COLO668 (cell line): ENCODE measurements at regions not wholly inside any gene's neighbourhood (a gene's known extent, or its start where the extent isn't known, plus 50 kb on each side); places are given as distances from the start of the nearest gene placed in this dataset.

Source experiments
- DNase-seq: peaks from one replicate; lab custom pipeline; 2025; ENCODE audit not compliant: unreplicated experiment; lab: John Stamatoyannopoulos, UW

DNA sequence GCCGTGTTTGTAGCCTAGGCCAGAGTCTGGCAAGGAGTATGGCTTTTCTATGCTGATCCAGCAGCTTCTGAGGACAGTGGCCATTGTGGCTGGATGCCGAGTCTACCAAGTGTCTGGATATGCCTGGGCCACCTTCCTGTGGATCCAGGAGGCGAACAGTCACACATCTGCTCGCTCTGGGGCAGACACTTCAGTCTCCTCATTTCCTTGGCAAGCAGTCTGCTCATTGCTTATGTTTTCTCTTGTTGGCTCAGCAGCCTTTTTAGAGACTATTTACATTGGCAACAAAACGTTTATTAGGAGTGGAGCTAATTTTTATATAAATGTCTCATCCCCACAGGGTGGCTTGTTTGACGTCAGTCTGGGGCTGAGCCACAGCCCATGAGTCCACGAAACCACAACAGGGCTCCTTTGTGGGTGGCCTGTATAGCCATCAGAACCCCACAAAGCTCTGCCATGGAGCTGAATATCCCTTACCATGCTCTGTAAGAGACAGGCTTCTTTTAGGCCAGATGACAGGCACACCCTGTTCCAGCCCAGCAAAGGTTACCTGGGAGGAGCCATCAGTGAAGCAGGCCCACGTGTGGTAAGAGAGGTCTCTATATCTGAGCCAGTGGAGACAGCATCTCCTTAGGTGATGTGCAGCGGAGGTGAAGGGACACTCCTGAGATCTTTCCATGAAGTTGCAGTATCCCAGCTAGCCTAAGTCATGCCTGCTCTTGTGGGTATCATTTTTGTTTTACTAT is 221.7 kb downstream of the DIRAS2 start:
- DNase-seq: no peak

DNA sequence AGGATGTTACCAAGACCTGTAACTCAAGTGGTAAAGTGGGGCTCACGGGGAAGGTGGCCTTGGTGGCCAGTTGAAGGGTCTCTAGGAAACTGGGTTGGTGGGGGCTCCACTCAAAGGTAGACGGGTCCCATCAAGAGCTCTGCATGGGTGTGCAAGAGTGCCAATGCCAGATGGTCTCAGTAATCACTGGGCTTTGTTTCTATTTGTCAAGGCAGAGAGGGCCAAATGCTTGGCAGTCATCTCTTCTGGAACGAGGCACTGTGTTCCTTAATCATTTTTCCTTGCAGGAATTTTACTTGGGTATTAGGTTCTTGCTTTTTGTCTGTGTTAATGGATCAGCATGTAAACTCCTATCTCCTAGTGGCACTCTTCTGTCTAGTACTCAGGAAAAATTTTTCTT is 220.8 kb downstream of the DIRAS2 start:
- DNase-seq: no peak

DNA sequence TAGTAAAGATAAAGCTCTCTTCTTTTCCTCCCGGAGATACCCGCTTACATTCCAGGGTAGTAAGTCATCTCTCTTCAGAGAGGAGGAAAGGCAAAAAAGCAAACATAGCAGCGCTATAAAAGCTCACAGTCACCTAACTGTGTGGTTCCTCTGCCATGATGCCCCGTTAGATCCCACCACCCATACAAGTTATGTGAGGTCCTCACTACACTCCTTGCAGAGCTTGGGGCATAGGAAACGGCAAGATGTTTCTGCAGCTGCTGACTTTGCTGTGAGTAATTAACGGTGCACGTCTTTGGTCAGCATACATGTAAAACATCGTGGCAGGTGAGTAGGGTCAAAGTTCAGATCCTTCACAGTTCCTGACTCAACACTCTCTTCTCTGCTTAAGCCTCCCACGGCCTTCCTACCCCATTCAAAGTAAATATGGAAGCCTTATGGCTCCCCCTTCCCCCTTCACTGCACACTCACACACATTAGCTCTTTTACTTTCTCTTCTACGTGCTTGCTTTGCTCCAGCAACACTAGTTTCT is 218.9 kb downstream of the DIRAS2 start:
- no peak for DNase-seq

DNA sequence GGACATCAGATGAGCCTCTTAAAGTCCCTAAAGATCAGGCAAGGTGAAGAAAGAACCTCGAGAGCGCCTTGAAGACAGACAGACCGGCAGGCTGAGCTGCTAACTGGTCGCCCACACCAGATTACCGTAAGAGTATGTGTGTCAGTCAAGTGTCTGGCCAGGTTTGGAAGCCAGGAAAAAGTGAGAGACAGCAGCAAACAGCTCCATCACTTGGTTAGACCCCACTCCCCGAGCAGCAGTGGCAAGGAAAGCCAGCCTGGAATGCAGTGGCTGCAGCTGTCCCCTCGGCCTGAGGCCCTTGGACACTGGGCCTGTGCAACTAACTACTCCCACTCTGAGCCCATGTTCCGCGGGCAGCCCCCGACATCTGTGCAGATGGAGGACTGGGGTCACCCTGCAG is 214.1 kb downstream of the DIRAS2 start:
- DNase-seq: no peak

DNA sequence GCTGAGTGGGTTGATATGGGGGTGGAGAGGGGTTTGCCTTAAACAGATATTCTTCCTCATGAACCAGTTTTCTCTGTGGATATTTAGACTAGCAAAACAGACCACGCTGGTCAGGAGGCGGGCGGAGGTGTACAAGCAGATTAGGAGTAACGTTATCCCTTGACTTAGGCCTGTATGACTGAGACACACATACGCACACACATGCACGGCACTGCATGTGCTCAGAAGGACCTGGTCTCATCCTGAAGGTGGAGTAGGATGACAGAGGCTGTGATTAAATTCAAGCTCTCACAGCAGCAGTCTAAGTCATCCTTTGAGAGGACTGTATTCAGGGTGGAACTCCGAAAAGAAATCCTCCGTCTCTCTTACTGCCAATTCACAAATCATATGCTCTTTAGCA is 209.7 kb downstream of the DIRAS2 start:
- DNase-seq: no peak

DNA sequence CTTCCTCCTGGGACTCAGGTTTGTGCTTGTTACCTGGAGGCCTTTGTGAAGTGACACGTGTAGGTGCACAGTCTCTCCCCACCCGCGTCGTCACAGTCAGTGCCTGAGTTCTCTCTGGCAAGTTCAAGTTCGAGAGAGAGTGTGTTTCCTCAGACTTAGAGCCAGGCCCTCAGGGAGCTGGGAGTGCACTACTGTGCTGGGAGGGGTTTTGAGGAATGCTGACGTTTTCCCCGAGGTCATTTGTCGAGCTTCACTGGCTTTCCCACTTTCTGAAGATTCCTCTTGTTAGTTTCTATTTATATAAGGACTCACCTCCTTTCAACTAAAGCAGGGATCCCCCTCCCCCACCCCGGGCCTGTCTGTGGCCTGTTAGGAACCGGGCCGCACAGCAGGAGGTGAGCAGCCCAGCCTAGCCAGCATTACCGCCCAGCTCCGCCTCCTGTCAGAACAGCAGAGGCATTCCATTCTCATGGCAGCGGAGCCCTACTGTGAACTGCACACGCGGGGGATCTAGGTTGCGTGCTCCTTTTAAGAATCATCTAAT is 209.2 kb downstream of the DIRAS2 start:
- DNase-seq: no peak

DNA sequence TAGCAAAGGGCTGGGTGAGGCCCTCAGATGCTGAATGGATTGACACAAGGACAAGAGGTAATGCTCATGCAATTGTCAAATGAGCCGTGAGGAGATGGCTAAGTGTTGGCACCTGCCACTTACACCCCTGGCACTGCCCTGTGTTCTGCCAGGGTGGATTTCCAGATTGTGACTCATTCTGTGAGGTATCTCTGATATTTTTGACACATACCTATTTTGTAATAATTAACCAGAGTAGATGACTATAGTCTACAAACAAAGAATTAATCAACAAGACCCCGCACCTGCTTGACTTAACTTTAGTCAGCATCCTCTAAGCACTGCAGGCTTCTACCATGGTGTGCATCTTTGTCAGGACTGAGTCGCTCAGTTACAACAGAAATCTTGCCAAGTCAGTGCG is 200.8 kb downstream of the DIRAS2 start:
- peak; percentile 59 for DNase-seq

DNA sequence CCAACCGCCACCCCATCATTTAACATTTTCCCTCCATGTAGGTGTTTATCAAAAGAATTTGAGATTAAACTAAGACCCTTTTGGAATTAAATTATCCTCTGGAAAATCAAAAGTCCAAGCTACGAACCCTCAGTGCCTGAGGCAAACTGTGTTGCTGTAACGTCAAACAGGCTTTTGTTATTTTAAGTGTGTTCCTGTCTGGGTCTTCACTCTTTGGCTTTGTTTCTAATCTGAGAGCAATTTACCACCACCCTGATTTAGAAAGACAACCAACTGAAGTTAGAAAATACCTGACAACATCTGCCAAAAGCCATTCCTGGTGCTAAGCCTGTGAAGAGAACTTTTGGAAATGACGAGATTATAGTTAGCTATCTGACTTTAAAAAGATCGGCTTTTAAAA is 199.9 kb downstream of the DIRAS2 start:
- no peak for DNase-seq

DNA sequence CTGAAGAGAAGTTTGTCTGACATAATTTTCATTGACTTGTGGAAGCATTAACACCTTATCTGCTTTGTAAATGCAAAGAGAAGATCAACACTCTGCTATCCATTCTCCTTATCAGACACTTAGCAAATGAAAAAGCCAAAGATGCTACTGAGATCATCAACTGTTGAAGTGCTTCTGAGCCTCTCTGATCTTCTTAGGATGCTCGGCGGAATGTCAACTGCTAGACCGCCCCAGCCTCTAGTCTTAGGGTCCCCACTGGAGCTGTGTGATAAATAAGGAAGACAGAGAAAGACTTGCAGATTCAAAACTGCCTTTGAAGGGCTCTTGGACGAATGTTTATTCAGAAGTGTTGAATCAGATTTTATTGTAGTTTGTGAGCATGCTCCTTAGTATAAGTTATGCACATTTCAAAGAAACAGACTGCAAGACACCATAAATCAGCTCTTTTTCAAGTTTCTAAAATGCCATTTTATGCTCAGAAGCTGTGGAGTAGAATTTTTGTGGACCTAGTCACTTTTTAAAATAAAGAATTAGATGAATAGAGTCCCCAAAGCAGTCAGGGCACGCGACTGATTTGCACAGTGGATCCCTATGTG is 197.9 kb downstream of the DIRAS2 start:
- DNase-seq: no peak

DNA sequence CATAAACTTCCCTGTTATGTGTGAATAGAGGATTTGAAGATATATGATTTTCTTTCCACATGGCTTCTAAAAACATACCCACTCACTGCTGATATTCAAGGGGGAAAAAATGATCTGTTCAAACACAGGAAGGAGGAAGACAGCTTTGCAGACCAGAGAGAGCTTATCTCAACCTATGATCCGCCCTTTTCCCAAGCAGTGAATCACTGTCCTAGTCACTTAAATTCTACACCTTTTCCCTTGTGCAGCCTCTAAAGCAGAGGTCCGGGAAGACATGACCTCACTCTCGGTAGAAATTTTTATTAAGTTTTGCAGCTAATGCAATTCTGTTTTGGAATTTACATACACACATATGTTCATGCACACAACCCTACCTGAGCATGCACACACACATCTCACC is 197.2 kb downstream of the DIRAS2 start:
- DNase-seq: no peak

DNA sequence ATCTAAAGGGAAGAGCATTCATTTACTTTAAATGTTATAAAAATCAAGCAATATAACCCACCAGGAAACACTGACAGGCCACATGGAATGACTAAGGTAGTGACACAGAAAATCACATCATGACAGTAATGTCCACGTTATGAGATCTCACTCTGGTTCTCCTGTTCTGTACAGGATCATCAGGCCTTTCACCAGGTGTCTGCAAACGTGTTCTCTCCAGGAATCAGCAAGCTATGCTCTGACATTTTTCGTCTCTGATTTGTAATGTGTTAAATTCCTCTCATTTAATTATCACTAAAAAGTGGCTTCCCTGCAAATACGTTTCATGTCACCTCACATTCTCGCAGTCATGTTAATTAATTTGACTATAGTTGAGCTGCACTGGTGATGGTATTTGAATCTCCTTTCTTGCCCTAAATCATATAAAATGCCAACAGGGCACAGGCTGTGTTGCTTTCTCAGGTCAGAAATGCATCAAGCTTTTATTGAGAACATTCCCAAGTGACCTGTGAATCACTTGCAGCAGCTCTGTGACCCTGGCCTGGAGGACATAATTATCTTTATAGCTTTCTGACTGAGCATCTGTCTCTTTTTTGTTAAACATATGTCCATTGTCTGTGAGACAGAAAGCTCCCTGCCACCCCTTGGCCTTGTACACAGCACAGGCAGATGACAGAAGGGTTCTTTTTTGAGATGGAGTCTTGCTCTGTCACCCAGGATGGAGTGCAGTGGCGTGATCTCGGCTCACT is 196.2 kb downstream of the DIRAS2 start:
- DNase-seq: no peak

DNA sequence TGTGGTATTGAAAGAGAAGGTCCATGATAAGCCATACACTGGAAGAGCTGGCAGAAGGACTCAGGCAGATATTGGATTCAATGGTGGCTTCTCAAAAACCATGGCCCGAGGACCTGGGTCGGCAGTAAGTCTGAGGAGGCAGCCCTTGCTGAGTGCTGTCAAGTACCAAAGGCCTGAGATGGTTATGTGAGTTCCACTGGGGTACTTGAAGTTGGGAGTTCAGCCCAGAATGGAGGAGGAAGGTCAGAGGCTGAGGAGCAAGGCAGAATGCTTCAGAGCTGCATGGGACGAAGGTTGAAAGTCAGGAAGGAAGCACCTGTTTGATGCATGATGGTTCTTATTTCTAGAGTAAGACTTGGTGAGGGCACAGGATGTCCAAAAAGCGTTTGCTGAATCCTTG is 194.9 kb downstream of the DIRAS2 start:
- no peak for DNase-seq

DNA sequence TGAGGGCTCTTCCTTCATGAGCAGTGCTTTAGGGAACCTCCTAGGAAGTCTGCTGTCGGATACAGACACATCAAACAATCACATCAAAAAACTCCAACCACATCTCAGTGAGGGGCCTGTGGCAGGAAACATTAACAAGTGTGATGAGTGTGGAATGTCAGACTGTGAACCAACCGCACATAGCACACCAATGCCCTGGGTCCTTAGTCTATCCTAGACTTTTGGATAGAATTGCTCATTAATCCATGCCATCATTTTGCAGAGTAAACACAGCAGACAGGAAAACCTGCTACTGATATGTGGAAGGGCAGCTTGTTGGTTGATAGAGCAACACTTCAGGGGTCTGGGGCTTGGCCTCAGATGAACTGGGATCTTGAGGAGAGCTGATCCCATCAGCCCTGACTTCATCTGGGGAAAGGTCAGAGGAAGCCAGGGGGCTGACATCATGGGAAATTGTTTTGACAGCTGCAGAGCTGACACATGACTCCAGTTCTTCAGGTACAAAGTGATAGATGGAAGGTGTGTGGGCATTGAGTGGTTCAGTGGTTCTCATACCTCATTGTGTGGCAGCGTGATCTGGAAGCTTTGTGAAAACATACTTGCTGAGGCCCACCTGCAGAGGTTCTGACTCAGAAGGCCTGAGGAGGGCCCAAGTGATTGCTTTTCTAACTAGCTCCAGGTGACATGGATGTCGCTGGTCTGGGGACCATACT is 193.3 kb downstream of the DIRAS2 start:
- DNase-seq: peak; percentile 52

DNA sequence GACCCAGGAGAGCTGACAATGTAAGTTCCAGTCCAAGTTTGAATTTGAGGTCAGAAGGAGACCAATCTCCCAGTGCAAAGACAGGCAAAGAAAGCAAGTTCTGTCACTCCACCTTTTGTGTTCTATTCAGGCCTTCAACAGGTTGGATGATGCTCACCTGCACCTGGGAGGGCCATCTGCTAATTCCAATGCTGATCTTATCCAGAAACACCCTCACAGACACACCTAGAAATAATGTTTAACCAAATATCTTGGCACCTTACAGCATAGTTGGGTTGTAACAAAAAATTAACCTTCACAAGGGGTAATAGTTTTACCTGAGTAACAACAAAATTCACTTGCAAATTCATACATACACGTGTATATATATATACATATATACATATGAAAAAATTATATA is 190.8 kb downstream of the DIRAS2 start:
- no peak for DNase-seq

DNA sequence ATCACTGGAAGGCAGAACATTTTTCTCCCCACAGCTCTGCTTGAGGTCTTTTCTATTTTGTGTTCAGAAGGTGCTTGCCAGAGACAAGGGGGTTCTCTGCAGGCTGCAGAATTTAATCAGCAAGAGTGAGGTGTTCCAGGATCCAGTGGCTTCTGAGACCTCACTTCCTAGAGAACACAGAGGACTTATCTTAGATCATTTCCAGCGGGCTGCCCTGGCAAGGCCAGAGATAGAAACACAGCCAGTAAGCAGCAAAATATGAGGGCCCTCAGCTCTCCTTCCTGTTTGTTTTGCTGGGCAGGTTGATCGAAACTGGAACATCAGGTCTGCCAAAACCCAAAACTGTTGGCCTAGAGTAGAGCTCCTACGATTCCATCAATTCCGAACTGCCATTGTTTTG is 187.3 kb downstream of the DIRAS2 start:
- DNase-seq: no peak

DNA sequence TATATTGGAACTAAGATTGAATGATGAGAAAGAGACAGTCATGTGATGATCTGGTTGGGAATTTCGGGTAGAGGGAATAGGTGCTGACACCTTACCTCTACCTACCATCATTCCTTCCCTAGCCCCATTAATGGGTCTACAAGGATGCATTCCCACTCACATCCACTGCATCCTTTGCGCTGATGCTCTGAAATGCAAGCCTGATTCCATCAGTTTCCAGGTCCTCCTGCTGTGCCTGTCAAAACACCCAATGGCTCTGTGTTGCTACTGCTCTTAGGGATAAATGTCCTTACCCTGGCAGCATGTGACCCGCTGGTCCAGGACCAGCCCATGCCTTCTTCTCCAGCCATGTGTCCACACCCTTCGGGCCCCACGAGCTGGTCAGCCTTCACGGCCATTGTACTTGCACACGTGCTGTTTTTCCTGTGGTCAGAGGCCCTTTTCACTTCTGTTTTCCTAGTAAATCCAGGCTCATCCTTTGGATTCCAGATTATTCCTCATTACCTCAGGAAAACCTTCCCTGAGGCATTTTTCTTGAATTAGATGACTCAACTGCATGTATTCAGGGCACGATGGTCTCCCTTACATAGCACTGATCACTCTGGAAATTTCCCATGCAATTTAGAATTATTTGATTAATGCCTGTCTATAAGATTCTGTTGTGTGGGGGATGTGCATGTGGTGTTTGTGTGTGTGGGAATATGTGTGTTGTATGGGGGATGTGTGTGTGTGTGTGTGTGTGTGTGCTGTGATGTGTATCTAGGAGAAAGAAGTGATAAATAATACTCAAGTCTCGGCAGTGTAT is 185.0 kb downstream of the DIRAS2 start:
- no peak for DNase-seq

DNA sequence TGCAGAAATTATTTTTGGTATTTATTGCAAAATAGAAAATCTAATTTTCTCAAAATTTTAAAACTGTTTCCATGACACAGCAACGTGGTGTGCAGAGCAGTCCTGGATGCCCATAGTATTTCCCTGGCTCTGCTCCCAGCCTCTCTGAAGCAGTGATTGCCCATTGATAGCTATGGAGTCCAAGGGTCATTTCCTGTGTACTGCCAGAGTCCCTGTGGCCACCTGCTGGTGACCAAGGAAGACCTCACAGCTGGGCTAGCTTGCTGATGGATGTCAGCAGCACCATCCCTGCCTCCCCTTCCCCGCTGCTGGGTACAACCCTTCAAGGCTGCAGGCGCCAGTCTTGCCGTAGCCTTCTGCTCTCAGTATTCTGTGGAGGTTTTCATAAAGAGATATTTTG is 184.1 kb downstream of the DIRAS2 start:
- peak; percentile 79 for DNase-seq

DNA sequence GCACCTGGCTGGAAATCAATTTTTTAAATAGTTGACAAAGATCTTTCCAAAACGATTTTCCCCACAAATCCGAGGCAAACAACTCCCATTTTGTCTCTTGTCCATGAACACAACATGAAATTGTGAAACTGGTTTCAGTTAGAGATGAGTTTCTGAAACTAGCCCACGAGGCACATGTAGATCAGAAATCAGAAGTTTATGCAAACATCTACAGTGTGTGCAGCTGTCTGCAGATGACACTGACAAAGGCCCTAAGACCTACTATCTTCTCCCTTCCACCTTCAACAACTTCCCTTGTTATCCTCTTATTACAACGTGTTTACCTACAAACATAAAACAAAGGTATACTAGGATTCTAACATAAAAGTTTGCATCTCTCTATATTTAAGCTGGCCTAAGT is 183.3 kb downstream of the DIRAS2 start:
- no peak for DNase-seq

DNA sequence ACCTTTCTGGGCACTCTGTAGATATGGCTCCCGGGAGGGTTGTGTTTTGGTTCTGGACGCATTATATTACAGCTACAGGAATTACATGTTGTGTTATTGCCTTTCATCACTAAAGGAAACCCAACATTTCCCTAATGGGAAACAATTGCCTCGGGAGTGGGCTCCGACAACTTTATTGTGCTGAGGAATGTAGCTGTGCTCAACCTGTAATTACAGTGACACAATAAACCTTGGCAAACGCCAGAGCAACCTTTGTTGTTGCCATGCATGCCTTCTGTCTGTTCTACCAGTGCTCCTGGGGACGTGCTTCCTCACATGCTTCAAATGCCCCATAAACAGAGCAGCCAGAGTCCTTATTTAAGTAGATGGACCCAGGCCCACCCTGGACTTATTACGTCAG is 182.4 kb downstream of the DIRAS2 start:
- DNase-seq: no peak

DNA sequence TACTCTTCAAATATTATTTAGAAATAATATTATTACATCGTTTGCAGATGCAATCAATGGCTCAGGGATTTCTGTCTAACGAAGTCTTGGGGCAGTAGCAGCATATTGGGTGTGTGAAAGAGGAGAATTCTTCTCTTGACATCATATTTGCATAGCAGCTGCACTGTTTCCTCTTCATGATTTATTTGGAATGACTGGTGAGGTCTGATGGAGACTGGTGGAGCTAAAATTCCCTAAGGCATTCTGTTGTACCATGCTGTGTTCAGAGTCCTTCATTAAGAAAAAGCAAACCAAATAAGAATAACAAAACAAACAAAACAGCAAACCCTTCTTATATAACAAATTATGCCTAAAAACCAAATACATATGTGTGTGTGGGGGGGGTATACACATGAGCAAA is 177.6 kb downstream of the DIRAS2 start:
- DNase-seq: no peak
